ENCODE measurements at regions not wholly inside any gene's neighbourhood (a gene's known extent, or its start where the extent isn't known, plus 50 kb on each side); places are given as distances from the start of the nearest gene placed in this dataset.

DNA sequence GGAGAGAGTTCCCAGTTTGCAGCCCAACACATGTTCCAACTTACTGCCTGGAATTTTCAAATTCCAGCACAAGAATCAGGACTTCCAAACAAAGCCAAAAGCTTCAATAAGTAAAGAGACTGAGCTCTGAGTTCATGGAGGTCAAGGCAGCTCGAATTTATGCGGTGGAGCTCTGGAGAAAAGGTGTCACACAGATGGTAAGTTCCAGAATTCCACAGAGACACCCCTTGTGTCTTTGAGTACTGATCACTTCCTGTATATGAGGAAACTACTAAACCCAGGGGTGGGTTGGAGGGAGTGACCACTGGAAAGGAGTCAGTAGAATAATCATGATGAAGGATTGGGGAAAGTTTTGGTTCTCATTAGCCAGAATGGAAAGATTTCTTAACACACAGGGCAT is 118.5 kb upstream of the GUCY1A1 start:
- no peak for TF ChIP-seq YY1 (IDR thresholded peaks at IDR 0.05; ENCODE audit: insufficient read depth, insufficient read length)
- no peak for TF ChIP-seq ZNF274 (IDR thresholded peaks at IDR 0.05; ENCODE audit: low read depth, low read length)
- no peak for TF ChIP-seq SUZ12 (IDR thresholded peaks at IDR 0.05; ENCODE audit: extremely low read depth, insufficient read depth, insufficient read length)
